Activated CD8-positive, alpha-beta T cell treated with anti-CD3 and anti-CD28 coated beads for 36 hours (primary cell): ENCODE measurements at regions not wholly inside any gene's neighbourhood (a gene's known extent, or its start where the extent isn't known, plus 50 kb on each side); places are given as distances from the start of the nearest gene placed in this dataset.

Source experiments
- ATAC-seq: fragments of 200-7000 bp; cut with Tn5 transposase; one replicate; pipeline ENCODE4 v1.10.0; 2021; ENCODE audit warnings: mild to moderate bottlenecking, moderate library complexity
- CTCF ChIA-PET: fragments of 350-600 bp; sonication (Branson Sonifier 250); formaldehyde crosslinking; loops from one replicate; lab custom pipeline; 2021; ENCODE audit warnings: antibody characterized with exemption; lab: Charles Lee
- POLR2A ChIA-PET: fragments of 350-600 bp; sonication (Branson Sonifier 250); formaldehyde crosslinking; loops from one replicate; lab custom pipeline; 2021; ENCODE audit warnings: antibody characterized with exemption; lab: Charles Lee
- DNase-seq: peaks from one replicate; pipeline ENCODE4 v3.0.0-alpha.2; 2020
- H3K27ac Mint-ChIP-seq: one replicate; pipeline ENCODE4 v1.8.0; 2021; ENCODE audit warnings: mild to moderate bottlenecking, mixed read lengths
- H3K27me3 Mint-ChIP-seq: one replicate; pipeline ENCODE4 v1.8.0; 2021; ENCODE audit warnings: mixed read lengths
- H3K36me3 Mint-ChIP-seq: one replicate; pipeline ENCODE4 v1.8.0; 2021; ENCODE audit warnings: low read depth, mixed read lengths
- H3K4me1 Mint-ChIP-seq: one replicate; pipeline ENCODE4 v1.8.0; 2021; ENCODE audit warnings: low read depth, mixed read lengths
- H3K4me3 Mint-ChIP-seq: one replicate; pipeline ENCODE4 v1.8.0; 2021; ENCODE audit warnings: mild to moderate bottlenecking, moderate library complexity, mixed read lengths
- H3K9me3 Mint-ChIP-seq: one replicate; pipeline ENCODE4 v1.8.0; 2021; ENCODE audit warnings: mixed read lengths
- intact Hi-C: fragments of 100-400 bp; cut with micrococcal nuclease; formaldehyde crosslinking; loops from one replicate; pipeline ENCODE4 v1.10.0; 2022
- TF ChIP-seq, protein P1 (sequence below): fragments of 200-600 bp; IDR thresholded peaks from one replicate; pipeline ENCODE4 v1.8.0; 2022; ENCODE audit warnings: antibody characterized with exemption, mild to moderate bottlenecking

DNA sequence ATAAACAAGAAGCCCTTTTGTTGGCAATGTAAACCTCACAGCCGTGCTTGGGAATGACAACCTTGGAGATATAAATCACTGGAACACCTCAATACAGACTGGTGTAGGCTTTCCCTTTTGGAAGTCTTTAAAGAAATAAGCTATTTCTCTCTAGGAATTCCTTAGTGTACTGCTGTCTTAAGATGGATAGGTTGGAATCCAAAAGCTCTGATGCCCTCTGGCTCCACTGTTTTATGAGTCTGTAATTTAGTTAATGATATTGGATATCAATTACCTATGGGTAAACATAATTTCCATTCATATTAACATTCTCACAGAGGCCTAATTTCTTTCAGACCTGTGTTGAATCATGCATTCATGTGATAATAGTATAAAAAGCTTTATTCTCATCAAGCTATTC, 435.9 kb upstream of the MPDZ start:
- ATAC-seq (no peak), DNase-seq (no peak)
- no peaks in the 10 kb centered on the region for H3K36me3 Mint-ChIP-seq
- ChIA-PET CTCF (no interaction called here), POLR2A (no interaction called here)
- TF ChIP-seq, protein P1, sequence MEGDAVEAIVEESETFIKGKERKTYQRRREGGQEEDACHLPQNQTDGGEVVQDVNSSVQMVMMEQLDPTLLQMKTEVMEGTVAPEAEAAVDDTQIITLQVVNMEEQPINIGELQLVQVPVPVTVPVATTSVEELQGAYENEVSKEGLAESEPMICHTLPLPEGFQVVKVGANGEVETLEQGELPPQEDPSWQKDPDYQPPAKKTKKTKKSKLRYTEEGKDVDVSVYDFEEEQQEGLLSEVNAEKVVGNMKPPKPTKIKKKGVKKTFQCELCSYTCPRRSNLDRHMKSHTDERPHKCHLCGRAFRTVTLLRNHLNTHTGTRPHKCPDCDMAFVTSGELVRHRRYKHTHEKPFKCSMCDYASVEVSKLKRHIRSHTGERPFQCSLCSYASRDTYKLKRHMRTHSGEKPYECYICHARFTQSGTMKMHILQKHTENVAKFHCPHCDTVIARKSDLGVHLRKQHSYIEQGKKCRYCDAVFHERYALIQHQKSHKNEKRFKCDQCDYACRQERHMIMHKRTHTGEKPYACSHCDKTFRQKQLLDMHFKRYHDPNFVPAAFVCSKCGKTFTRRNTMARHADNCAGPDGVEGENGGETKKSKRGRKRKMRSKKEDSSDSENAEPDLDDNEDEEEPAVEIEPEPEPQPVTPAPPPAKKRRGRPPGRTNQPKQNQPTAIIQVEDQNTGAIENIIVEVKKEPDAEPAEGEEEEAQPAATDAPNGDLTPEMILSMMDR, result no peak
- H3K4me3 Mint-ChIP-seq, result no peak overlapping the region
- H3K27me3 Mint-ChIP-seq, result no peaks in the 10 kb centered on the region
- intact Hi-C loops, result no loop called here
- H3K4me1 Mint-ChIP-seq, result no peaks in the 10 kb centered on the region
- H3K27ac Mint-ChIP-seq, result no peak overlapping the region
- H3K9me3 Mint-ChIP-seq, result peaks cover 2% of the 10 kb centered on the region

DNA sequence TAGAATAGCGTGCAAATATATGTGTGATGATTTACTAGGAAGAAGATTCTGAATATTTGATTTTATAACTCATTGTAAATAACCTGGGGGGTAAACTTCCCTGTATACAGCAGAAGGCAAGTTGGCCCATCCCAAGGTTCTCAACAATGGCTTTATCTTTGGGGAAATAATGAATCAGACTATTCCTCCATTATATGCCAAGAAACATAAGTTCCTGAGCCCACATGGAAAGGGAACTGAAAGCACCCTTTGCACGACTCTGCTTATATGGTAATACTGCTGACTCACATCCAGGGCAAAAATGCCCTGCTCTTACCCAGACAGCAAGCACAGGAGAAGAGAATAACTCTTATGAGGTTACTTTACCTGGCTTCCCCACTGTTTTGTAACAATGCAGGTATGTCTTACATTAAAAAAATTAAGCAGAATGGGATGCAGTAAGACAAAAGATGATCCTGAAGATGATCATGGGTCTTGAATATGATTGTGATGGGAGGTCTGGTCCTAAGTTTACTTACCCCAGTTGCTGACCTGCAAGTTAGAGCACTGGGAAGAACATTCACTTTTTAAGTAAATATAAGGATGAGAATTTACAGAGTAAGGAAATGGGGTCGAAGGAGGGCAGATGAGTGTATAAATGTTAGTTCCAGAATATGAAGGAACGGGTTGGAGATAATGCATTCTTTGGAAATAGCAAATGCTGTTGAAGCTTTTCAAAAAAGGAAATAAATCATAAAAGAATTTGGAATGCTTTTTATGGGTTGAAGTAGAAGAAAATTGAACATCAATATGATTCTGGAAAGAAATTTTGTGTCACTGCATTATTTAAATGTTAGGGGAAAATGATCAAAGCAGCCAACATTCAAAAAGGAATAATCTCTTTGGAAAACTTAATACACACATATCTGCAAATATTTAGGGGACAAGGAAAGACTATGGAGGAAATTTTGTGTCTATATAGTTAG, 428.4 kb upstream of the MPDZ start:
- Mint-ChIP-seq H3K4me1 (no peaks in the 10 kb centered on the region), H3K27ac (no peak overlapping the region), H3K9me3 (peaks cover 3% of the 10 kb centered on the region), H3K36me3 (no peaks in the 10 kb centered on the region), H3K4me3 (no peak overlapping the region), H3K27me3 (no peaks in the 10 kb centered on the region)
- ChIA-PET CTCF (no interaction called here), POLR2A (no interaction called here)
- DNase-seq (no peak), ATAC-seq (no peak)
- intact Hi-C loops, result no loop called here
- TF ChIP-seq, protein P1, result no peak

GRCh38 chr9:13705918-13706317, 426.4 kb upstream of the MPDZ start:
- POLR2A ChIA-PET, result no interaction called here
- no peak for DNase-seq
- Mint-ChIP-seq H3K4me1 (no peaks in the 10 kb centered on the region), H3K4me3 (no peak overlapping the region), H3K27me3 (no peaks in the 10 kb centered on the region), H3K27ac (no peak overlapping the region), H3K9me3 (peaks cover 7% of the 10 kb centered on the region), H3K36me3 (no peaks in the 10 kb centered on the region)
- no peak for ATAC-seq
- TF ChIP-seq, protein P1, result no peak
- intact Hi-C loops, result no loop called here
- CTCF ChIA-PET, result no interaction called here

GRCh38 chr9:13705373-13705772, 425.9 kb upstream of the MPDZ start:
- H3K36me3 Mint-ChIP-seq, result no peaks in the 10 kb centered on the region
- no peak overlapping the region for H3K4me3 Mint-ChIP-seq
- peaks cover 5% of the 10 kb centered on the region for H3K9me3 Mint-ChIP-seq
- POLR2A ChIA-PET, result no interaction called here
- H3K4me1 Mint-ChIP-seq, result no peaks in the 10 kb centered on the region
- intact Hi-C loops, result no loop called here
- CTCF ChIA-PET, result no interaction called here
- DNase-seq, result no peak
- TF ChIP-seq, protein P1, result no peak
- no peak for ATAC-seq
- H3K27ac Mint-ChIP-seq, result no peak overlapping the region
- no peaks in the 10 kb centered on the region for H3K27me3 Mint-ChIP-seq

DNA sequence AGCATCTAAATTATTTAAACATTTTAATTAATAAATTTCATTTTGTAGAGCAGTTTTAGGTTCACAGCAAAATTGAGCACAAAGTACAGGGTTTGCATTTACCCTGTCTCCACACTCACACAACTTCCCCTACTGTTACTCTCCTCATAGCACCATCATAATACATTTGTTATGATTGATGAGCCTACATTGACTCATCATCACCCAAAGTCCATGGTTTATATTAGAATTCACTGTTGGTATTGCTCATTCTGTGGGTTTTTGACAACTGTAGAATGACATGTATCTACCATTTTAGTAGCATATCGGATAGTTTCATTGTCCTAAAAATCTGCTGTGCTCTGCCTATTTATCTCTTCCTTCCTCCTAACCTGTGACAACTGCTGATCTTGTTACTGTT, 411.1 kb upstream of the MPDZ start:
- no peak overlapping the region for H3K27ac Mint-ChIP-seq
- H3K27me3 Mint-ChIP-seq, result no peaks in the 10 kb centered on the region
- POLR2A ChIA-PET, result no interaction called here
- DNase-seq (no peak), ATAC-seq (no peak)
- H3K36me3 Mint-ChIP-seq, result no peaks in the 10 kb centered on the region
- CTCF ChIA-PET, result no interaction called here
- intact Hi-C loops, result no loop called here
- TF ChIP-seq, protein P1, result no peak
- H3K9me3 Mint-ChIP-seq, result peaks cover 18% of the 10 kb centered on the region
- H3K4me3 Mint-ChIP-seq, result no peak overlapping the region
- H3K4me1 Mint-ChIP-seq, result no peaks in the 10 kb centered on the region
